GM12878 (cell line): ENCODE measurements at regions not wholly inside any gene's neighbourhood (a gene's known extent, or its start where the extent isn't known, plus 50 kb on each side); places are given as distances from the start of the nearest gene placed in this dataset.

ENCODE experiments used
- ATAC-seq: fragments of 200-7000 bp; cut with Tn5 transposase; 3 replicates; pipeline ENCODE4 v1.9.1; 2020; ENCODE audit warnings: mild to moderate bottlenecking, moderate library complexity
- BruUV-seq: library from RNA; stranded (reverse); fragments of 400-500 nt; replicated peaks from 2 replicates; lab custom pipeline; 2021; lab: Mats Ljungman, UMichigan
- CTCF ChIA-PET: fragments of 300-600 bp; sonication (Branson Sonifier 250); formaldehyde crosslinking; extraction: SDS; loops from one replicate; lab custom pipeline; 2021; ENCODE audit warnings: inconsistent platforms; lab: Yijun Ruan, JAX
- POLR2A ChIA-PET: fragments of 350-600 bp; formaldehyde crosslinking; extraction: SDS; loops from one replicate; lab custom pipeline; 2021; ENCODE audit warnings: inconsistent platforms; lab: Charles Lee
- RAD21 ChIA-PET: fragments of 300-600 bp; sonication (Branson Sonifier 250); formaldehyde crosslinking; loops from one replicate; lab custom pipeline; 2023; ENCODE audit warnings: antibody characterized with exemption; ENCODE audit not compliant: unreplicated experiment; lab: Charles Lee
- SMC1A ChIA-PET: fragments of 300-600 bp; sonication (Branson Sonifier 250); formaldehyde crosslinking; loops from one replicate; lab custom pipeline; 2023; ENCODE audit not compliant: unreplicated experiment, uncharacterized antibody; lab: Charles Lee
- DNase-seq: peaks from one replicate; pipeline ENCODE4 v3.0.0-alpha.2; 2011; ENCODE audit warnings: low read depth, low spot score
- FAIRE-seq: peaks from 3 replicates; lab custom pipeline; 2011; peaks lifted over from hg19 to GRCh38; lab: Jason Lieb, UNC
- H2AFZ ChIP-seq: 2 replicates; pipeline ENCODE4 v1.6.0; 2011; ENCODE audit warnings: low read depth, low read length, control low read depth; ENCODE audit not compliant: control insufficient read depth
- H3K27ac ChIP-seq: 2 replicates; pipeline ENCODE4 v1.5.1; 2011; ENCODE audit warnings: control low read depth; ENCODE audit not compliant: control insufficient read depth, insufficient read depth
- H3K27me3 ChIP-seq, 2 experiments: replicated peaks in 1 of 2; 2 replicates each; pipeline versions ENCODE4 v1.6.0 to v1.6.1; 2011; ENCODE audit warnings: low read length in 1 of 2; ENCODE audit not compliant: control insufficient read depth in 2 of 2, insufficient read depth in 2 of 2
- H3K36me3 ChIP-seq, 2 experiments: 2 replicates each; pipeline ENCODE4 v1.5.1; 2011; ENCODE audit warnings: low read length in 1 of 2; ENCODE audit not compliant: control insufficient read depth in 2 of 2, insufficient read depth in 2 of 2
- H3K4me1 ChIP-seq: 2 replicates; pipeline ENCODE4 v1.6.1; 2011; ENCODE audit warnings: mild to moderate bottlenecking, low read length, moderate library complexity, mixed read lengths; ENCODE audit not compliant: control insufficient read depth, insufficient read depth
- H3K4me2 ChIP-seq: 2 replicates; pipeline ENCODE4 v1.6.0; 2011; ENCODE audit warnings: control low read depth; ENCODE audit not compliant: control insufficient read depth, insufficient read depth
- H3K4me3 ChIP-seq: fragments of 200-600 bp; sonication (generic); 2 replicates; pipeline ENCODE4 v1.5.1; 2016
- H3K79me2 ChIP-seq: 2 replicates; pipeline ENCODE4 v1.6.0; 2011; ENCODE audit warnings: low read length; ENCODE audit not compliant: control insufficient read depth, insufficient read depth
- H3K9ac ChIP-seq: 2 replicates; pipeline ENCODE4 v1.8.0; 2011; ENCODE audit warnings: low read length, control low read depth, mixed read lengths; ENCODE audit not compliant: control insufficient read depth, insufficient read depth
- H3K9me3 ChIP-seq: replicated peaks from 3 replicates; pipeline ENCODE4 v1.5.1; 2011; ENCODE audit warnings: mild to moderate bottlenecking, low read length; ENCODE audit not compliant: control insufficient read depth, insufficient read depth
- H4K20me1 ChIP-seq: 2 replicates; pipeline ENCODE4 v1.6.0; 2011; ENCODE audit not compliant: control insufficient read depth, insufficient read depth
- CEBPB ChIP-seq, 2 experiments: fragments of 150-350 bp in 1 of 2; IDR thresholded peaks; 2 replicates each; pipeline ENCODE4 v1.6.1; 2012 to 2014; ENCODE audit warnings: low read depth in 2 of 2, low read length in 2 of 2, borderline replicate concordance in 1 of 2, inconsistent platforms in 1 of 2
- CHD1 ChIP-seq: IDR thresholded peaks from 2 replicates; pipeline ENCODE4 v1.6.1; 2012; ENCODE audit warnings: low read depth, low read length, improper control_type of control experiment
- CREB1 ChIP-seq: IDR thresholded peaks from 2 replicates; pipeline ENCODE4 v1.6.1; 2012; ENCODE audit warnings: low read depth, mild to moderate bottlenecking, inconsistent platforms
- ETV6 ChIP-seq, 2 experiments: fragments of 450-650 bp in 1 of 2; IDR thresholded peaks in 1 of 2; conservative IDR thresholded peaks in 1 of 2; 2 replicates each; pipeline ENCODE4 v1.6.1; 2014; ENCODE audit warnings: antibody characterized with exemption in 1 of 2, borderline replicate concordance in 1 of 2, low read depth in 1 of 2, mild to moderate bottlenecking in 1 of 2, moderate library complexity in 1 of 2
- GABPA ChIP-seq: IDR thresholded peaks from 2 replicates; pipeline ENCODE4 v1.6.1; 2014; ENCODE audit warnings: antibody characterized with exemption, low read depth, mild to moderate bottlenecking, inconsistent platforms
- HDGF ChIP-seq: fragments of 450-650 bp; IDR thresholded peaks from 2 replicates; pipeline ENCODE4 v1.6.1; 2016; ENCODE audit warnings: antibody characterized with exemption
- MEF2A ChIP-seq: IDR thresholded peaks from 2 replicates; pipeline ENCODE4 v1.6.1; 2011; ENCODE audit warnings: low read depth, mild to moderate bottlenecking, low read length, moderate library complexity; ENCODE audit not compliant: insufficient read depth
- MTA2 ChIP-seq: fragments of 450-650 bp; IDR thresholded peaks from 2 replicates; pipeline ENCODE4 v1.6.1; 2016; ENCODE audit warnings: low read depth, mild to moderate bottlenecking, moderate library complexity
- NFYB ChIP-seq: IDR thresholded peaks from 2 replicates; pipeline ENCODE4 v1.6.1; 2011; ENCODE audit warnings: low read depth, mild to moderate bottlenecking, low read length, improper control_type of control experiment, moderate library complexity; ENCODE audit not compliant: insufficient read depth
- PAX8 ChIP-seq: fragments of 450-650 bp; IDR thresholded peaks from 2 replicates; pipeline ENCODE4 v1.6.1; 2017; ENCODE audit warnings: mild to moderate bottlenecking, moderate library complexity
- RELA ChIP-seq: fragments of 450-650 bp; IDR thresholded peaks from 2 replicates; pipeline ENCODE4 v1.8.0; 2014; ENCODE audit warnings: borderline replicate concordance; ENCODE audit not compliant: partially characterized antibody
- RFX5 ChIP-seq: IDR thresholded peaks from 2 replicates; pipeline ENCODE4 v1.6.1; 2011; ENCODE audit warnings: low read depth, low read length, improper control_type of control experiment
- SREBF2 ChIP-seq: IDR thresholded peaks from 2 replicates; pipeline ENCODE4 v1.6.1; 2012; ENCODE audit warnings: mild to moderate bottlenecking, low read length
- TBL1XR1 ChIP-seq: IDR thresholded peaks from 2 replicates; pipeline ENCODE4 v1.6.1; 2012; ENCODE audit warnings: low read depth, low read length, improper control_type of control experiment
- WRNIP1 ChIP-seq: IDR thresholded peaks from 2 replicates; pipeline ENCODE4 v1.6.1; 2011; ENCODE audit warnings: low read depth, low read length, improper control_type of control experiment, borderline replicate concordance
- ZNF622 ChIP-seq: fragments of 450-650 bp; IDR thresholded peaks from 2 replicates; pipeline ENCODE4 v1.6.1; 2017; ENCODE audit warnings: mild to moderate bottlenecking, inconsistent platforms
- WGBS: methylation state at CpG from one replicate; pipeline ENCODE4 v1.1.6; 2016; ENCODE audit warnings: low lambda C conversion rate; ENCODE audit not compliant: insufficient replicate concordance, insufficient coverage; ENCODE audit errors: missing lambda C conversion rate; 5-methylcytosine and 5-hydroxymethylcytosine counted together
- in situ Hi-C: fragments of 300-500 bp; cut with MboI; formaldehyde crosslinking; loops from 9 replicates; pipeline ENCODE4 v1.14.3; 2018; ENCODE audit warnings: mixed read lengths
- intact Hi-C: fragments of 100-400 bp; cut with micrococcal nuclease; formaldehyde crosslinking; loops from one replicate; pipeline ENCODE4 v1.14.2; 2022; ENCODE audit not compliant: unreplicated experiment
- TF ChIP-seq, protein P1 (sequence below): IDR thresholded peaks from 2 replicates; pipeline ENCODE4 v1.6.1; 2011; ENCODE audit warnings: low read depth, low read length, improper control_type of control experiment, borderline replicate concordance
- TF ChIP-seq, protein P2 (sequence below): IDR thresholded peaks from 2 replicates; pipeline ENCODE4 v1.6.1; 2012; ENCODE audit warnings: mild to moderate bottlenecking, low read depth, low read length

DNA sequence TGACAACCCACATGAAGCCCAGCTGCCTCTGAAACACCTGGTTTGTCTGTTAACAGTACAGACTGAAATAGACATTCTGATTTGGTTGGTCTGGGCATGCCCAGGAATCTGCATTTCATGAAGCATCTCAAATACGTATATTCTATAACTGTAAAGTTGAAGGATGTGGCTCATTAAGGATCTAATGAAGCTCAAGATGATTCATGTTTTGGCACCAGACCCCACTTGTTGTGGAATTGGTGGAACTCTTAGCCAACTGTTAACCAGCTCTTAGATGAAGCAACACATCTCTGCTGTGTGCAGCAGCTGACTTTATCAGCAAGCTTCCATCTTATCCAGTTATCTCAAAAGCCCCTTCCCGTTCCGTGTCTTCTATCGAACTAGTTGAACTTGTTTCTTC is 232.2 kb downstream of the INSC start (continued):
- no peak for TF ChIP-seq CEBPB (IDR thresholded peaks at IDR 0.05; ENCODE audit: borderline replicate concordance in 1 of 2, low read depth in 2 of 2, low read length in 2 of 2)

DNA sequence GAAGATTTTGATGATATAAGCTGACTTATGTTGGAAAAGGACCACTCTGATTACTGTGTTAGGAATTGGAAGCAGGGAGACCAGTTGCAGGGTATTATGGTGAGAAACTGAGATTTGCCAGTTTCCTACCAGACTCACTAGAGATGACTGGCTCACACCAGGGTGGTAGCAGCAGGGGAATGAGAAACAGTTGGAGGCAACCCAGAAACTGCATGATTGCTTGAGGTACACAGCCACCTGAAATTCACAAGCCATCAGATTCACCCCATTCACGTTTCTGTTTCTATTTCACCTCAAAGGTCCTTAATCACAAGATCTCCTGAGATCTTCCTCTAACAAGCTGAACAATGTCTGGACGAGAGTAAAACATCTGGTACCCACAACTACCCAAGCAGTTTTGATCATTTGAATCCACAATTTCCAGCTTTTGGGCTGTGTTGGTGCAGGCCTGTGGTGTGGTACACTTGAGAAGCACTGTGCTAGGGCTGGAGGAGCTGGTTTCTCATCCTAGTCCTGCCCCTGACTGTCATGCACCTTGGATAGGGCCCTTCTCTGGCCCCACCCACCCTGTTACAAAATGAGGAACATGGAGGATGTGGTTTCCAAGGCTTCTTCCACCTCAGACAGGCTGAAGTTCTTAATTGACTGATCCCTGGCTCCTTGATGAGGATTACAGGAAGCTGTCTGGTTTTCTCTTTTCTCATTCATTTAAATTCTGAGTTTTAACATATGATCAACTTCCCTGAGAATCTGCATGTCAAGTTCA is 233.4 kb downstream of the INSC start:
- no peak for ATAC-seq
- Histone ChIP-seq H4K20me1 (no peaks in the 10 kb centered on the region), H3K79me2 (no peaks in the 10 kb centered on the region), H3K9ac (no peak overlapping the region), H3K4me2 (no peak overlapping the region), H3K4me3 (no peak overlapping the region), H3K9me3 (no peaks in the 10 kb centered on the region), H3K27ac (no peak overlapping the region), H3K36me3 (no peaks in the 10 kb centered on the region), H2AFZ (no peak overlapping the region), H3K4me1 (no peaks in the 10 kb centered on the region), H3K27me3 (no peaks in the 10 kb centered on the region)
- intact Hi-C loops (no loop called here), in situ Hi-C loops (no loop called here)
- no TSS peak for BruUV-seq
- 0% methylated on average over 2 of the region's 2 CpGs for WGBS
- RAD21 ChIA-PET = no interaction called here
- SMC1A ChIA-PET = interaction anchor here (0.9 to 1.0 kb wide), 2 partner anchors 10 to 258 kb away, joined by 3 read pairs; no protein-coding TSS in a partner anchor
- no peak for FAIRE-seq
- no peak for DNase-seq
- POLR2A ChIA-PET = no interaction called here
- CTCF ChIA-PET = interaction anchor here (0.7 to 1.1 kb wide), 2 partner anchors 19 to 21 kb away, joined by 3 to 4 read pairs; no protein-coding TSS in a partner anchor
- TF ChIP-seq, protein P1, sequence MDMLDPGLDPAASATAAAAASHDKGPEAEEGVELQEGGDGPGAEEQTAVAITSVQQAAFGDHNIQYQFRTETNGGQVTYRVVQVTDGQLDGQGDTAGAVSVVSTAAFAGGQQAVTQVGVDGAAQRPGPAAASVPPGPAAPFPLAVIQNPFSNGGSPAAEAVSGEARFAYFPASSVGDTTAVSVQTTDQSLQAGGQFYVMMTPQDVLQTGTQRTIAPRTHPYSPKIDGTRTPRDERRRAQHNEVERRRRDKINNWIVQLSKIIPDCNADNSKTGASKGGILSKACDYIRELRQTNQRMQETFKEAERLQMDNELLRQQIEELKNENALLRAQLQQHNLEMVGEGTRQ = no peak
- TF ChIP-seq SREBF2 = no peak
- no peak for TF ChIP-seq RELA
- no peak for TF ChIP-seq CHD1
- TF ChIP-seq, protein P2, sequence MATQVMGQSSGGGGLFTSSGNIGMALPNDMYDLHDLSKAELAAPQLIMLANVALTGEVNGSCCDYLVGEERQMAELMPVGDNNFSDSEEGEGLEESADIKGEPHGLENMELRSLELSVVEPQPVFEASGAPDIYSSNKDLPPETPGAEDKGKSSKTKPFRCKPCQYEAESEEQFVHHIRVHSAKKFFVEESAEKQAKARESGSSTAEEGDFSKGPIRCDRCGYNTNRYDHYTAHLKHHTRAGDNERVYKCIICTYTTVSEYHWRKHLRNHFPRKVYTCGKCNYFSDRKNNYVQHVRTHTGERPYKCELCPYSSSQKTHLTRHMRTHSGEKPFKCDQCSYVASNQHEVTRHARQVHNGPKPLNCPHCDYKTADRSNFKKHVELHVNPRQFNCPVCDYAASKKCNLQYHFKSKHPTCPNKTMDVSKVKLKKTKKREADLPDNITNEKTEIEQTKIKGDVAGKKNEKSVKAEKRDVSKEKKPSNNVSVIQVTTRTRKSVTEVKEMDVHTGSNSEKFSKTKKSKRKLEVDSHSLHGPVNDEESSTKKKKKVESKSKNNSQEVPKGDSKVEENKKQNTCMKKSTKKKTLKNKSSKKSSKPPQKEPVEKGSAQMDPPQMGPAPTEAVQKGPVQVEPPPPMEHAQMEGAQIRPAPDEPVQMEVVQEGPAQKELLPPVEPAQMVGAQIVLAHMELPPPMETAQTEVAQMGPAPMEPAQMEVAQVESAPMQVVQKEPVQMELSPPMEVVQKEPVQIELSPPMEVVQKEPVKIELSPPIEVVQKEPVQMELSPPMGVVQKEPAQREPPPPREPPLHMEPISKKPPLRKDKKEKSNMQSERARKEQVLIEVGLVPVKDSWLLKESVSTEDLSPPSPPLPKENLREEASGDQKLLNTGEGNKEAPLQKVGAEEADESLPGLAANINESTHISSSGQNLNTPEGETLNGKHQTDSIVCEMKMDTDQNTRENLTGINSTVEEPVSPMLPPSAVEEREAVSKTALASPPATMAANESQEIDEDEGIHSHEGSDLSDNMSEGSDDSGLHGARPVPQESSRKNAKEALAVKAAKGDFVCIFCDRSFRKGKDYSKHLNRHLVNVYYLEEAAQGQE = no peak
- no peak for TF ChIP-seq CREB1
- no peak for TF ChIP-seq MEF2A
- TF ChIP-seq MTA2 = no peak
- TF ChIP-seq TBL1XR1 = no peak
- no peak for TF ChIP-seq WRNIP1
- no peak for TF ChIP-seq ZNF622
- TF ChIP-seq HDGF = no peak
- TF ChIP-seq RFX5 = no peak
- TF ChIP-seq GABPA = no peak
- no peak for TF ChIP-seq ETV6 (conservative IDR thresholded peaks at IDR 0.05 in 1 of 2, IDR thresholded peaks at IDR 0.05 in 1 of 2; ENCODE audit: borderline replicate concordance in 1 of 2, low read depth in 1 of 2)
- no peak for TF ChIP-seq PAX8
- TF ChIP-seq NFYB = no peak
